OCI-M1 (cell line): ENCODE measurements at regions not wholly inside any gene's neighbourhood (a gene's known extent, or its start where the extent isn't known, plus 50 kb on each side); places are given as distances from the start of the nearest gene placed in this dataset.
A peak's percentile ranks its signal among the peaks of the same experiment; 100 is the strongest.
"Not testable (repeated sequence)": the region's sequence is repeated elsewhere in the genome, so short reads cannot be mapped to it uniquely, and the experiment has no call there.

Experiments
- DNase-seq: peaks from one replicate; lab custom pipeline; 2025; lab: John Stamatoyannopoulos, UW

DNA sequence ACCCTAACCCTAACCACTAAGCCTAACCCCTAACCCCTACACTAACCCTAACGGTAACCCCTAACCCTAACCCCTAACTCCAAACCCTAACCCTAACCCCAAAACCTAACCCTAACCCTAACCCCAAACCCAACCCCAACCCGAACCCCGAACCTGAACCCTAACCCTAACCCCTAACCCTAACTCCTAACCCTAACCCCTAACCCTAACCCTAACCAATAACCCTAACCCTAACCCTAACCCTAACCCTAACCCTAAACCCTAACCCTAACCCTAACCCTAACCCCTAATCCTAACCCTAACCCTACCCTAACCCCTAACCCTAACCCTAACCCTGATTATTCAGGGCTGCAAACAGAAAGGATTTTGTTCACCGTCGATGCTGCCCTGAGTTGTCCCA, 144.6 kb upstream of the DUSP22 start:
- not testable (repeated sequence) for DNase-seq

GRCh38 chr6:148051-148984, 144.0 kb upstream of the DUSP22 start:
- peak; percentile 94 for DNase-seq

GRCh38 chr6:150147-150546, 142.1 kb upstream of the DUSP22 start:
- peak; percentile 76 for DNase-seq

DNA sequence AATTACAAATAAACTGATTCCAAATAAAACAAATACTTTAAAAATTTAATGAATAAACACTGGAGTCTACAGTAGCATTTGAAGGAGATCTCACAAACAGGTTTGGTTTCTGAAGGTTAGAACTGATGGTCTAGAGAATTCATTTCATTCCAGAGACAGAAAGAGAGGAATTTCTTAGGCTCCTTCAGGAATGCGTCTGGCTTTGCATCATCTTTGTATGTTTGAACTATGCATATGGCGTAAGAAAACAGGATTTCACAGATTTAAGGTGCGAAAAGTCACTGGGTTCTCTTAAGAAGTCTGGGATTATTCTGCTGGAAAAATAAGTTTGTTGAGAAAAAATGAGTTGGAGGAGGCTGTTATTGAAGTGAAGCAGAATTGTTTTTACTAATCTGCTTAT, 139.9 kb upstream of the DUSP22 start:
- DNase-seq: not testable (repeated sequence)

DNA sequence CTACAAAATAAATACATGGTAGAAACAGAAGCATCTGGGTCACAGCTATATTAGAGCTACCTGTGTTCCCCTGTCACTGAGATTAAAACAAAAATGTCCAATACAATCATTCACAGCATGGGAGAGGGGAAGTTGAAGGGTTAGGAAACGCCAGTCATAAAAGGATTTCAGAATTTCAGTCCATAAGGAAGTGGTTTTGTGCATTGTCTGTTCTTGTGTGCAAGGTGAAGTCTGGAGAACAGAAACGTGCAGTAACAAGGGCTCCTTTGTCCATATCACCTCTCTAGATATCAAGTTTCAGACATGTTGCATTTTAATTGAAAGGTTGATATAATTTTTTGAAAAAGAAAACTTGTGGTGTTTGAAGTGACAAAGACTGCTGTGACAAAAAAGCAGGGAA, 139.3 kb upstream of the DUSP22 start:
- DNase-seq: peak; percentile 15

DNA sequence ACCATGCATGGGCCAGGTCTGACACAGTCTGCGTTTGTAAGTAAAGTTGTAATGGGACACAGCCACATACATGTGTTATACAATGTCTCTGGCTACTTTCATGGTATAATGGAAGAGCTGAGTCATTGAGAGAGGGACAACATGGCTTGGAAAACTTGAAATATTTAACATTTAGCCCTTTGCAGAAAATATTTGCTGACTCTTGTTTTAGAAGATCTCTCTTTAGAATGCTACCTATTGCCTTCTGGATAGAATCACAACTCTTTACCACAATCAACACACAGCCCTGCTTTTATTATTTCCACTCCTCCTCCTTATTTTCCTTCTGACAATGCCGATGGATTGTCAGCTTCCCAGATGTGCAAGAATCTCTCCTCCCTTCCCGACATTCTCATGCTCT, 138.4 kb upstream of the DUSP22 start:
- DNase-seq: not testable (repeated sequence)

DNA sequence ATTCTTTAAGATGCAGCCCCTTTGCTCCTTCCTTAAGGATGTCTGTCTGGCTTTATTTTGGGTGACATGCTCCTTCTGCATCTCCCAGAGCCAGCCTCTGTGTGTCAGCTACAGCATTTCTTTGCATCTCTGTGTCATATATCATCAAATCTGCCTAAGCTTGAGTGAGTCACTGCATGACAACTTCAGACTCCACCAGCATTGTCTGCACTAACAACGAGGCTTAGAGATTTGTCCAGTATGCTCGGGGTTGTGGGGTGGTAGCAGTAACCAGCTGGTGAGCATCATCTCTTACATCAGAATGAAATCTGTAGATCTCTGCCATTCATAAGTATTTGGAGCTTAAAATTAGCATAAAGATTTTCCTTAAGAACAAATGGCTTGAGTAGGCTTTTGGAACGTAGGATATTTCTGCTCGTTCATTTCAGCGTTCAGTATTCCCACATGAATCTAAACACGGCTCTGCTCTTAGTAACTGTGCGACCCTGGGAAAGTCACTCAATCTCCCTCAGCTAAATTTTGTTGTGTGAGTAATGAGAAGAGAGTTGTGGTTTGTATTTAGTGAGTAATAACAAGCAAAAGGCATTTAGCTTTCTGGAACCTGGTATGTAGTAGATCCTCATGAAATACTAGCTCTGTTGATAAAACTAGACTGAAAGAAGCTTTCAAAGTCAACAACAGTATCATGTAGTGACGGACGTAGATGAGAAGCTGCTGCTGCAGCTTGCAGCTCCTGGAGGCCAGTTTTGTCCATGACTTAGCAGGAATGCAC, 137.8 kb upstream of the DUSP22 start:
- DNase-seq: not testable (repeated sequence)

- DNase-seq: no peak
These were observed 136.3 kb upstream of the DUSP22 start for GRCh38 chr6:156010-156409.

GRCh38 chr6:156441-157140, 135.7 kb upstream of the DUSP22 start:
- DNase-seq: not testable (repeated sequence)

- peak; percentile 22 for DNase-seq
These were observed 135.1 kb upstream of the DUSP22 start for GRCh38 chr6:157176-157575.

GRCh38 chr6:161657-162056, 130.6 kb upstream of the DUSP22 start:
- not testable (repeated sequence) for DNase-seq

- no peak for DNase-seq
These were observed 127.6 kb upstream of the DUSP22 start for GRCh38 chr6:164720-165119.

- DNase-seq: no peak
These were observed 127.0 kb upstream of the DUSP22 start for GRCh38 chr6:165263-165662.

GRCh38 chr6:165906-166305, 126.4 kb upstream of the DUSP22 start:
- no peak for DNase-seq

- DNase-seq: peak; percentile 74
These were observed 123.3 kb upstream of the DUSP22 start for GRCh38 chr6:168865-169455.

DNA sequence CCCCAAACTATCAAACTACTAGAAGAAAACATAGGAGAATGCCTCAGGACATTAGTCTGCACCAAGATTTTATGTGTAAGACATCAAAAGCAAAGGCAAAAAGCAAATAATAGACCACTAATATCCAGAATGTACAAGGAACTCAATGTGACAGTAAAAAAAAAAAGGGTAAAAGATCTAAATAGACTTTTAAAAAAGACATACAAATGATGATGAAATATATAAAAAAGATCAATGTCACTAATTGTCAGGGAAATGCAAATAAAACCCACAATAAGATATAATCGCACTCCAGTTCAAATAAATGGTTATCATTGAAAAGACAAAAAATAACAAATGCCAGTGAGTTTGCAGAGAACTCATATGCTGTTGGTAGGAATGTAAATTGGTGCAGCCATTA, 118.3 kb upstream of the DUSP22 start:
- DNase-seq: no peak

- no peak for DNase-seq
These were observed 116.6 kb upstream of the DUSP22 start for GRCh38 chr6:175680-176079.

- no peak for DNase-seq
These were observed 115.5 kb upstream of the DUSP22 start for GRCh38 chr6:176766-177165.

GRCh38 chr6:178119-178518, 114.2 kb upstream of the DUSP22 start:
- DNase-seq: no peak

DNA sequence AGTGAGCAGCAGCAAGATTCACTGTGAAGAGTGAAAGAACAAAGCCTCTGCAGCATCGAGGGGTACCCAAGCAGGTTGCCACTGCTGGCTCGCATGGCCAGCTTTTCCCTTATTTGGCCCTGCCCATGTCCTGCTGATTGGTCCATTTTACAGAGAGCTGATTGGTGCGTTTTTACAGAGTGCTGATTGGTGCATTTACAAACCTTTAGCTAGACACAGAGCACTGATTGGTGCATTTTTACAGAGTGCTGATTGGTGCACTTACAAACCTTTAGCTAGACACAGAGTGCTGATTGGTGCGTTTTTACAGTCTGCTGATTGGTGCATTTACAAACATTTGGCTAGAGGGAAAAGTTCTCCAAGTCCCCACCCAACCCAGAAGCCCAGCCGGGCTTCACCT, 113.4 kb upstream of the DUSP22 start:
- not testable (repeated sequence) for DNase-seq

DNA sequence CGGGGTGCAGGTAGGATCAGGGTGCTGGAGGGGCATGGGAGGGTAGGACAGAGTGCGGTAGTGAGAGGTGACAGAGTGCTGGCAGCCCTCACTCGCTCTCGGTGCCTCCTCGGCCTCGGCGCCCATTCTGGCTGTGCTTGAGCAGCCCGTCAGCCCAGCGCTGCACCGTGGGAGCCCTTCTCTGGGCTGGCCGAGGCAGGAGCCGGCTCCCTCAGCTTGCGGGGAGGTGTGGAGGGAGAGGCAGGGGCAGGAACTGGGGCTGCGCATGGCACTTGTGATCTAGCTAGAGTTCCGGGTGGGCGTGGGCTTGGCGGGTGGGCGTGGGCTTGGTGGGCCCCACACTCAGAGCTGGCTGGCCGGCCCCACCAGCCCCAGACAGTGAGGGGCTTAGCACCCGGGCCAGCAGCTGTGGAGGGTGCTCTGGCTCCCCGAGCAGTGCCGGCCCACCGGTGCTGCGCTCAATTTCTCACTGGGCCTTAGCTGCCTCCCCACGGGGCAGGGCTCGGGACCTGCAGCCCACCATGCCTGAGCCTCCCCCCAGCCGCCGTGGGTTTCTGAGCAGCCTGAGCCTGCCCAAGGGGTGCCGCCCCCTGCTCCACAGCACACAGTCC, 112.8 kb upstream of the DUSP22 start:
- DNase-seq: no peak
